ENCODE measurements at regions not wholly inside any gene's neighbourhood (a gene's known extent, or its start where the extent isn't known, plus 50 kb on each side); places are given as distances from the start of the nearest gene placed in this dataset.

DNA sequence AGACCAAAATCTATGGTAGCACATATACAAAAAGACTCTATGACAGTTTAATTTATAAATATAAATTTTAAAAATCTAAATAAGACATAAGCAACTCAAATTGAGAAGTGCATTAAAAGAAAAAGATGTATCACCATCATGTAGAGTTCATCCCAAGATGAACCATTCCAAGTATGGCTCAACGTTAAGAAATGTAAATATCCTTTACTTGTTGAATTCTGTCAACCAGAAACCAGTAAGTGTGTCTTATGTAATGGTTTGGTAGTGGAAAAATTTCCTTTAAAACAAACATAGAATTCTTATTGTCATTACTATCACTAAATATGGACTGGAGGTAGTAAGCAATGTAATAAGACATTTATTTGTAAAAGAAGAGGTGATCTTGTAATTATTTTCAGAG lies 87.3 kb downstream of the YIPF5 start:
- Histone ChIP-seq H2BK120ac (ENCODE audit: low read depth, low read length) (no peak overlapping the region), H3K9me3 (ENCODE audit: control insufficient read depth, low read length) (peaks cover 29% of the 10 kb centered on the region), H3K14ac (ENCODE audit: low read length in 2 of 2) (no peak overlapping the region), H2BK5ac (ENCODE audit: low read depth, low read length, poor library complexity, severe bottlenecking) (no peak overlapping the region), H3K36me3 (ENCODE audit: control insufficient read depth in 1 of 2, insufficient read depth in 2 of 2, low read depth in 1 of 2, low read length in 2 of 2) (no peaks in the 10 kb centered on the region), H3K4ac (ENCODE audit: low read depth in 1 of 2, low read length in 2 of 2) (no peak overlapping the region), H3K27ac (ENCODE audit: low read length, poor library complexity, severe bottlenecking) (no peak overlapping the region), H3K79me1 (replicated peaks; ENCODE audit: low read length, poor library complexity, severe bottlenecking) (no peaks in the 10 kb centered on the region), H3K27me3 (ENCODE audit: control insufficient read depth in 1 of 2, insufficient read depth in 1 of 2, low read length in 2 of 2) (no peaks in the 10 kb centered on the region), H3K9ac (ENCODE audit: low read length) (no peak overlapping the region), H3K4me3 (ENCODE audit: insufficient read depth in 1 of 2, low read depth in 1 of 2, low read length in 2 of 2) (no peak overlapping the region), H4K91ac (ENCODE audit: low read length) (no peak overlapping the region), H3K4me1 (ENCODE audit: control insufficient read depth, insufficient read depth, low read depth, low read length) (no peaks in the 10 kb centered on the region), H2AK5ac (ENCODE audit: low read length, severe bottlenecking) (no peak overlapping the region), H3K4me2 (ENCODE audit: low read length, poor library complexity, severe bottlenecking) (no peak overlapping the region), H4K8ac (ENCODE audit: low read length) (no peak overlapping the region), H3K18ac (ENCODE audit: low read depth in 1 of 2, low read length in 2 of 2) (no peak overlapping the region), H2BK12ac (ENCODE audit: low read length in 2 of 2) (no peak overlapping the region), H3K23ac (ENCODE audit: low read length in 2 of 2) (no peak overlapping the region), H2BK15ac (ENCODE audit: low read depth, poor library complexity, severe bottlenecking) (no peak overlapping the region), H2AFZ (ENCODE audit: low read depth, low read length) (no peak overlapping the region)
- whole genome bisulfite sequencing: no CpG with 5 or more reads among the region's 1 CpG
- DNase-seq: no peak

DNA sequence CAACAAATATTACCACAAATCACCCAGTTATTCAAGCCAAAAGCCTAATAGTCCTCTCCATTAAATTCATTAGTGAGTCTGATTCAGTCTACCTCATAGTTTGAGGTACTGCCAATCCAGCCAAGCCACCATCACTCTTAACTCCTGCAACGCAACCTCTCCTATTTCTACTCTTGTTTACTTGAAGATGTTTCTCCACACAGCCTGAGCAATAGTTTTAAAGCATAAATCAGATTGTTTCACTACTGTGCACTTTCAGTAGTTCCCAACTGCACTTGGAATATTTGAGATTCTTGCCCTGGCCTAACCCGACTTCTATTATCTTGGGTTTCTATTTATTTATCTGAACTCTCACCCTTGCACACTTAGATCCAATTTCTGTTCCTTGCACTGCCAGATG lies 85.5 kb downstream of the YIPF5 start:
- peak; percentile 40 for DNase-seq
- Histone ChIP-seq H3K4ac (ENCODE audit: low read depth in 1 of 2, low read length in 2 of 2) (no peak overlapping the region), H2BK15ac (ENCODE audit: low read depth, poor library complexity, severe bottlenecking) (no peak overlapping the region), H3K27me3 (ENCODE audit: control insufficient read depth in 1 of 2, insufficient read depth in 1 of 2, low read length in 2 of 2) (no peaks in the 10 kb centered on the region), H3K23ac (ENCODE audit: low read length in 2 of 2) (no peak overlapping the region), H2AFZ (ENCODE audit: low read depth, low read length) (no peak overlapping the region), H4K8ac (ENCODE audit: low read length) (no peak overlapping the region), H3K27ac (ENCODE audit: low read length, poor library complexity, severe bottlenecking) (no peak overlapping the region), H3K4me3 (ENCODE audit: insufficient read depth in 1 of 2, low read depth in 1 of 2, low read length in 2 of 2) (no peak overlapping the region), H3K9ac (ENCODE audit: low read length) (no peak overlapping the region), H3K79me1 (replicated peaks; ENCODE audit: low read length, poor library complexity, severe bottlenecking) (no peaks in the 10 kb centered on the region), H3K14ac (ENCODE audit: low read length in 2 of 2) (no peak overlapping the region), H3K36me3 (ENCODE audit: control insufficient read depth in 1 of 2, insufficient read depth in 2 of 2, low read depth in 1 of 2, low read length in 2 of 2) (no peaks in the 10 kb centered on the region), H3K4me1 (ENCODE audit: control insufficient read depth, insufficient read depth, low read depth, low read length) (no peaks in the 10 kb centered on the region), H2AK5ac (ENCODE audit: low read length, severe bottlenecking) (no peak overlapping the region), H4K91ac (ENCODE audit: low read length) (no peak overlapping the region), H3K9me3 (ENCODE audit: control insufficient read depth, low read length) (peaks cover 21% of the 10 kb centered on the region), H3K4me2 (ENCODE audit: low read length, poor library complexity, severe bottlenecking) (no peak overlapping the region), H2BK120ac (ENCODE audit: low read depth, low read length) (no peak overlapping the region), H2BK5ac (ENCODE audit: low read depth, low read length, poor library complexity, severe bottlenecking) (no peak overlapping the region), H3K18ac (ENCODE audit: low read depth in 1 of 2, low read length in 2 of 2) (no peak overlapping the region), H2BK12ac (ENCODE audit: low read length in 2 of 2) (no peak overlapping the region)
- WGBS: 36% methylated on average over 2 of the region's 2 CpGs

DNA sequence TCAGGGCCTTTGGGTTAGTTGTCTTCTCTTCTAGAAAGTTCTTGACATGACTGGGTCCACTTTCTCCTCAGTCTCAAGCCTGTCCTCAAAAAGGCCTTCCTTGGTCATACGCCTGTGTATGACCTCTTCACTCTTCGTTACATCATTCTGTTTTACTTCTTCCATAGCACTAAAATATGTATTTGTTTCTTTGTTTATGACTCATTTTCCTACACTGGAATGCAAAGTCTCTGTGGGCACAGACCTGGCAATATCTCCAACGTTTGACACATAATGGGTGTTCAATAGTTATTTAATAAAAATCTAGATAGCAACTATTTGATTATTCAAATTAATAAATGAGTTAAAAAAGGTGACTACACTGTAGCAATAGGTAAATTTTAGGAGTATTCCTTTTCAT lies 85.1 kb downstream of the YIPF5 start:
- no peak overlapping the region for H4K8ac ChIP-seq (ENCODE audit: low read length)
- H3K4me3 ChIP-seq (ENCODE audit: insufficient read depth in 1 of 2, low read depth in 1 of 2, low read length in 2 of 2): no peak overlapping the region
- no peak overlapping the region for H2AK5ac ChIP-seq (ENCODE audit: low read length, severe bottlenecking)
- H3K18ac ChIP-seq (ENCODE audit: low read depth in 1 of 2, low read length in 2 of 2): no peak overlapping the region
- no peak overlapping the region for H3K9ac ChIP-seq (ENCODE audit: low read length)
- H2BK120ac ChIP-seq (ENCODE audit: low read depth, low read length): no peak overlapping the region
- no peak overlapping the region for H3K4ac ChIP-seq (ENCODE audit: low read depth in 1 of 2, low read length in 2 of 2)
- H3K4me2 ChIP-seq (ENCODE audit: low read length, poor library complexity, severe bottlenecking): no peak overlapping the region
- no CpG with 5 or more reads among the region's 3 CpGs for WGBS
- no peaks in the 10 kb centered on the region for H3K36me3 ChIP-seq (ENCODE audit: control insufficient read depth in 1 of 2, insufficient read depth in 2 of 2, low read depth in 1 of 2, low read length in 2 of 2)
- no peaks in the 10 kb centered on the region for H3K4me1 ChIP-seq (ENCODE audit: control insufficient read depth, insufficient read depth, low read depth, low read length)
- H2BK12ac ChIP-seq (ENCODE audit: low read length in 2 of 2): no peak overlapping the region
- no peaks in the 10 kb centered on the region for H3K79me1 ChIP-seq (replicated peaks; ENCODE audit: low read length, poor library complexity, severe bottlenecking)
- H3K27ac ChIP-seq (ENCODE audit: low read length, poor library complexity, severe bottlenecking): no peak overlapping the region
- no peak overlapping the region for H3K23ac ChIP-seq (ENCODE audit: low read length in 2 of 2)
- no peak overlapping the region for H2BK5ac ChIP-seq (ENCODE audit: low read depth, low read length, poor library complexity, severe bottlenecking)
- H3K14ac ChIP-seq (ENCODE audit: low read length in 2 of 2): no peak overlapping the region
- DNase-seq: no peak
- no peak overlapping the region for H2BK15ac ChIP-seq (ENCODE audit: low read depth, poor library complexity, severe bottlenecking)
- H4K91ac ChIP-seq (ENCODE audit: low read length): no peak overlapping the region
- peaks cover 19% of the 10 kb centered on the region for H3K9me3 ChIP-seq (ENCODE audit: control insufficient read depth, low read length)
- H2AFZ ChIP-seq (ENCODE audit: low read depth, low read length): no peak overlapping the region
- no peaks in the 10 kb centered on the region for H3K27me3 ChIP-seq (ENCODE audit: control insufficient read depth in 1 of 2, insufficient read depth in 1 of 2, low read length in 2 of 2)

DNA sequence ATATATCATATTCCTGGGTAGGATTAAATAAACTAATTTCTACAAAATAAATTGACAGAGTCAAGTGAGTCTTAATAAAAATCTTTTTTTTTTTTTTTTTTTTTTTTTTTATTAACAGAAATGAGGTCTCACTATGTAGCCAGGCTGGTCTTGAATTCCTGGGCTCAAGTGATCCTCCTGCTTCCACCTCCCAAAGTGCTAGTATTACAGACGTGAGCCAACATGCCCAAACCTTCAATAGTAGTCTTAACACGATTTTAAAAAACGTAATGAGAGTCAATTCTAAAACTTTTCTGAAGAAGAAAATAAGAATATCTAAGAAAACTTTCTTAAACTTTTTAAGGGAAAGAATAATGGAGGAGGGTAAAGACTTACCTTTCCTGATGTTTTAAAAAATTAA lies 84.2 kb downstream of the YIPF5 start:
- H2BK5ac ChIP-seq (ENCODE audit: low read depth, low read length, poor library complexity, severe bottlenecking): no peak overlapping the region
- H2AK5ac ChIP-seq (ENCODE audit: low read length, severe bottlenecking): no peak overlapping the region
- H3K4me2 ChIP-seq (ENCODE audit: low read length, poor library complexity, severe bottlenecking): no peak overlapping the region
- peaks cover 12% of the 10 kb centered on the region for H3K9me3 ChIP-seq (ENCODE audit: control insufficient read depth, low read length)
- no peaks in the 10 kb centered on the region for H3K27me3 ChIP-seq (ENCODE audit: control insufficient read depth in 1 of 2, insufficient read depth in 1 of 2, low read length in 2 of 2)
- no peak overlapping the region for H3K27ac ChIP-seq (ENCODE audit: low read length, poor library complexity, severe bottlenecking)
- no peak overlapping the region for H3K18ac ChIP-seq (ENCODE audit: low read depth in 1 of 2, low read length in 2 of 2)
- no peak overlapping the region for H3K4me3 ChIP-seq (ENCODE audit: insufficient read depth in 1 of 2, low read depth in 1 of 2, low read length in 2 of 2)
- no peak overlapping the region for H4K8ac ChIP-seq (ENCODE audit: low read length)
- H3K79me1 ChIP-seq (replicated peaks; ENCODE audit: low read length, poor library complexity, severe bottlenecking): no peaks in the 10 kb centered on the region
- H3K9ac ChIP-seq (ENCODE audit: low read length): no peak overlapping the region
- no peaks in the 10 kb centered on the region for H3K4me1 ChIP-seq (ENCODE audit: control insufficient read depth, insufficient read depth, low read depth, low read length)
- no peak overlapping the region for H2BK15ac ChIP-seq (ENCODE audit: low read depth, poor library complexity, severe bottlenecking)
- no peak overlapping the region for H3K14ac ChIP-seq (ENCODE audit: low read length in 2 of 2)
- H2BK120ac ChIP-seq (ENCODE audit: low read depth, low read length): no peak overlapping the region
- H3K4ac ChIP-seq (ENCODE audit: low read depth in 1 of 2, low read length in 2 of 2): no peak overlapping the region
- no peak overlapping the region for H2AFZ ChIP-seq (ENCODE audit: low read depth, low read length)
- H4K91ac ChIP-seq (ENCODE audit: low read length): no peak overlapping the region
- no peak for DNase-seq
- no peak overlapping the region for H2BK12ac ChIP-seq (ENCODE audit: low read length in 2 of 2)
- 100% methylated on average over 1 of the region's 3 CpGs for WGBS
- no peaks in the 10 kb centered on the region for H3K36me3 ChIP-seq (ENCODE audit: control insufficient read depth in 1 of 2, insufficient read depth in 2 of 2, low read depth in 1 of 2, low read length in 2 of 2)
- no peak overlapping the region for H3K23ac ChIP-seq (ENCODE audit: low read length in 2 of 2)

Measured in mesenchymal stem cell (in vitro differentiated cells and primary cell).